K562 (cell line): ENCODE measurements at regions not wholly inside any gene's neighbourhood (a gene's known extent, or its start where the extent isn't known, plus 50 kb on each side); places are given as distances from the start of the nearest gene placed in this dataset.

ENCODE experiments used
- ATAC-seq: fragments of 200-7000 bp; cut with Tn5 transposase; 3 replicates; pipeline ENCODE4 v1.9.1; 2020; ENCODE audit warnings: moderate library complexity
- BruUV-seq: library from RNA; stranded (reverse); fragments of 400-500 nt; replicated peaks from 2 replicates; lab custom pipeline; 2021; lab: Mats Ljungman, UMichigan
- CTCF ChIA-PET: fragments of 300-600 bp; formaldehyde crosslinking; extraction: SDS; loops from one replicate; lab custom pipeline; 2021; ENCODE audit warnings: low intra/inter-chr PET ratio; lab: Yijun Ruan, JAX
- POLR2A ChIA-PET: fragments of 300-600, 350-650 bp; sonication (Branson Sonifier 250); formaldehyde crosslinking; extraction: SDS; loops from one replicate; lab custom pipeline; 2021; ENCODE audit warnings: antibody characterized with exemption, inconsistent platforms; lab: Yijun Ruan, JAX
- DNase-seq, 4 experiments: peaks; one replicate each; pipeline versions ENCODE4 v3.0.0 to v3.0.0-alpha.2; 2011 to 2018; ENCODE audit warnings: low spot score in 3 of 4, mixed read lengths in 3 of 4; ENCODE audit errors: extremely low read depth in 1 of 4
- FAIRE-seq: peaks from 2 replicates; lab custom pipeline; 2011; peaks lifted over from hg19 to GRCh38; lab: Jason Lieb, UNC
- H2AFZ ChIP-seq: 2 replicates; pipeline ENCODE4 v1.6.0; 2011; ENCODE audit warnings: low read depth, low read length, control low read depth, inconsistent platforms
- H3K27ac ChIP-seq: fragments of 200-600 bp; 3 replicates; pipeline ENCODE4 v1.8.0; 2011; ENCODE audit warnings: low read depth, mild to moderate bottlenecking, control low read depth, inconsistent platforms, low read length, moderate library complexity, mixed read lengths; ENCODE audit errors: extremely low read depth
- H3K27me3 ChIP-seq, 2 experiments: fragments of 300-600 bp in 1 of 2; 2 replicates in 1 of 2; 3 replicates in 1 of 2; pipeline versions ENCODE4 v1.6.0 to v1.8.0; 2011; ENCODE audit warnings: inconsistent platforms in 2 of 2, low read length in 2 of 2, mild to moderate bottlenecking in 1 of 2, mixed read lengths in 1 of 2, moderate library complexity in 1 of 2; ENCODE audit not compliant: control insufficient read depth in 2 of 2, insufficient read depth in 2 of 2
- H3K36me3 ChIP-seq: fragments of 300-600 bp; 3 replicates; pipeline ENCODE4 v1.8.0; 2011; ENCODE audit warnings: mild to moderate bottlenecking, low read length, inconsistent platforms; ENCODE audit not compliant: control insufficient read depth, insufficient read depth
- H3K4me1 ChIP-seq, 2 experiments: fragments of 200-600 bp in 1 of 2; replicated peaks in 1 of 2; 2 replicates in 1 of 2; 3 replicates in 1 of 2; pipeline versions ENCODE4 v1.5.1 to v1.8.0; 2011; ENCODE audit warnings: inconsistent platforms in 2 of 2, low read length in 2 of 2, mild to moderate bottlenecking in 1 of 2, mixed read lengths in 1 of 2, moderate library complexity in 1 of 2; ENCODE audit not compliant: control insufficient read depth in 2 of 2, insufficient read depth in 2 of 2
- H3K4me2 ChIP-seq: 2 replicates; pipeline ENCODE4 v1.6.1; 2011; ENCODE audit warnings: low read length, control low read depth, inconsistent platforms, mixed read lengths; ENCODE audit not compliant: insufficient read depth
- H3K4me3 ChIP-seq: fragments of 200-600 bp; sonication (generic), shearing (Covaris generic); 2 replicates; pipeline ENCODE4 v1.5.1; 2016; ENCODE audit warnings: control low read depth, inconsistent platforms
- H3K79me2 ChIP-seq: fragments of 200-600 bp; 3 replicates; pipeline ENCODE4 v1.8.0; 2011; ENCODE audit warnings: low read length, inconsistent platforms; ENCODE audit not compliant: control insufficient read depth, insufficient read depth
- H3K9ac ChIP-seq, 2 experiments: 2 replicates each; pipeline versions ENCODE4 v1.6.0 to v1.6.1; 2011; ENCODE audit warnings: low read depth in 2 of 2, low read length in 2 of 2, control low read depth in 1 of 2, inconsistent platforms in 1 of 2, mild to moderate bottlenecking in 1 of 2, mixed read lengths in 1 of 2; ENCODE audit not compliant: insufficient read depth in 1 of 2
- H3K9me1 ChIP-seq: one replicate; pipeline ENCODE4 v1.6.0; 2011; ENCODE audit warnings: inconsistent platforms, mild to moderate bottlenecking, low read length, moderate library complexity; ENCODE audit not compliant: control insufficient read depth, insufficient read depth
- H3K9me3 ChIP-seq: replicated peaks from 2 replicates; pipeline ENCODE4 v1.5.1; 2011; ENCODE audit warnings: low read depth, low read length, inconsistent platforms; ENCODE audit not compliant: control insufficient read depth, insufficient read depth
- H4K20me1 ChIP-seq: replicated peaks from 2 replicates; pipeline ENCODE4 v1.6.1; 2011; ENCODE audit warnings: low read length, inconsistent platforms, mixed read lengths; ENCODE audit not compliant: control insufficient read depth, insufficient read depth
- ATF1 ChIP-seq, 2 experiments: fragments of 450-650 bp in 1 of 2; IDR thresholded peaks; 2 replicates each; pipeline ENCODE4 v1.6.1; 2016; ENCODE audit warnings: missing compliant biosample characterization in 1 of 2, missing genetic modification characterization in 1 of 2
- DDX20 ChIP-seq: fragments of 450-650 bp; IDR thresholded peaks from 2 replicates; pipeline ENCODE4 v1.6.1; 2016; ENCODE audit warnings: missing genetic modification characterization, low read depth, mild to moderate bottlenecking, missing compliant biosample characterization, moderate library complexity
- HNRNPLL ChIP-seq: fragments of 200-400 bp; formaldehyde crosslinking; IDR thresholded peaks from 2 replicates; pipeline ENCODE4 v1.6.1; 2017; ENCODE audit warnings: low read length, low read depth, mild to moderate bottlenecking; ENCODE audit not compliant: poor library complexity, severe bottlenecking
- KDM2B ChIP-seq: fragments of 250-450 bp; sonication (Bioruptor Pico); IDR thresholded peaks from 2 replicates; pipeline ENCODE4 v1.8.0; 2021; ENCODE audit warnings: mild to moderate bottlenecking, moderate library complexity
- POLR3A ChIP-seq: IDR thresholded peaks from 2 replicates; pipeline ENCODE4 v1.6.1; 2011; ENCODE audit warnings: borderline replicate concordance, mild to moderate bottlenecking, moderate library complexity; ENCODE audit not compliant: insufficient read length, insufficient read depth; ENCODE audit errors: extremely low read depth
- RREB1 ChIP-seq: fragments of 250-450 bp; sonication (Bioruptor Pico); IDR thresholded peaks from 2 replicates; pipeline ENCODE4 v1.4.0; 2020
- TFAP4 ChIP-seq: sonication (generic); formaldehyde crosslinking; IDR thresholded peaks from 2 replicates; pipeline ENCODE4 v1.8.0; 2022; ENCODE audit warnings: missing genetic modification reagents, mild to moderate bottlenecking, moderate library complexity, borderline replicate concordance
- ZNF263 ChIP-seq: sonication (generic); formaldehyde crosslinking; IDR thresholded peaks from 2 replicates; pipeline ENCODE4 v1.8.0; 2022; ENCODE audit warnings: mild to moderate bottlenecking, missing genetic modification reagents, borderline replicate concordance
- ZNF41 ChIP-seq: fragments of 250-450 bp; sonication (Bioruptor Pico); conservative IDR thresholded peaks from 2 replicates; pipeline ENCODE4 v1.4.0; 2020; ENCODE audit warnings: mild to moderate bottlenecking
- ZNF644 ChIP-seq: fragments of 200-800 bp; sonication (Bioruptor generic); IDR thresholded peaks from 2 replicates; pipeline ENCODE4 v1.6.1; 2016; ENCODE audit warnings: low read depth, missing genetic modification characterization, missing compliant biosample characterization
- WGBS: fragments of 100-300 bp; shearing (Covaris generic); methylation state at CpG from one replicate; pipeline ENCODE4 v1.1.6; 2016; ENCODE audit warnings: low coverage, mixed read lengths; ENCODE audit not compliant: insufficient coverage; ENCODE audit errors: missing lambda C conversion rate; 5-methylcytosine and 5-hydroxymethylcytosine counted together
- in situ Hi-C: fragments of 300-500 bp; cut with MboI; formaldehyde crosslinking; loops from 4 replicates; pipeline ENCODE4 v1.15.0; 2018; ENCODE audit warnings: inconsistent platforms, mixed read lengths
- intact Hi-C: fragments of 100-400 bp; cut with micrococcal nuclease; formaldehyde crosslinking; loops from 2 replicates; pipeline ENCODE4 v1.14.2; 2022
- TF ChIP-seq, protein P1 (sequence below): sonication (generic); formaldehyde crosslinking; IDR thresholded peaks from 2 replicates; pipeline ENCODE4 v1.8.0; 2022; ENCODE audit warnings: mild to moderate bottlenecking, missing genetic modification reagents
- TF ChIP-seq, protein P2 (sequence below): conservative IDR thresholded peaks from 2 replicates; pipeline ENCODE4 v1.6.1; 2011; ENCODE audit warnings: low read depth, mild to moderate bottlenecking, low read length; ENCODE audit not compliant: control insufficient read depth
- TF ChIP-seq, protein P3 (sequence below): sonication (generic); formaldehyde crosslinking; IDR thresholded peaks from 2 replicates; pipeline ENCODE4 v1.9.0; 2022; ENCODE audit warnings: mild to moderate bottlenecking, missing genetic modification reagents

DNA sequence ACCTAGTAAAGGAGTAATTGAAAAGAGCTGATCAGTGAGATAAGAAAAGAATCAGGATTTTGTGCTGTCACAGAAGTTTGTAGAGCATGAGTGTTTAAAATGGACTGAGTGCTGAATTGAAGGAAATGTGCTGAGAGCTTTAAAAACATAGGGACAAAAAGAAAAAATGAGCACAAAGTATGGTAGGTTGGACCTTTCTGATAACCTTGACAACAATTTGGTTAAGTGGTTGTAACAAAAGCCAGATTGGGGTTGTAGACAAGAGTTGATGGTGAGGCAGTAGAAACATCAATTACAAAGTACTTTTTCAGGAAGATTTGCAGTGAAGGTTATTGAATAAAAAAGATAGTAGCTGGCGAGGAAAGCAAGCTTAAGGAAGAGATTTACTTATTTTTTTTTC, 674.7 kb upstream of the KIF2B start:
- Histone ChIP-seq H3K9me3 (no peaks in the 10 kb centered on the region), H3K27ac (no peak overlapping the region), H3K9ac (no peak overlapping the region), H3K4me2 (no peak overlapping the region), H3K9me1 (no peaks in the 10 kb centered on the region), H2AFZ (no peak overlapping the region), H3K36me3 (no peaks in the 10 kb centered on the region), H3K27me3 (no peaks in the 10 kb centered on the region), H4K20me1 (no peaks in the 10 kb centered on the region), H3K4me1 (no peaks in the 10 kb centered on the region), H3K4me3 (no peak overlapping the region), H3K79me2 (no peaks in the 10 kb centered on the region)
- in situ Hi-C loops: no loop called here
- DNase-seq (no peak), FAIRE-seq (no peak), ATAC-seq (no peak)
- BruUV-seq: no TSS peak
- CTCF ChIA-PET: no interaction called here
- intact Hi-C loops: no loop called here
- POLR2A ChIA-PET: no interaction called here
- 7% methylated on average over 1 of the region's 1 CpG for whole genome bisulfite sequencing
- TF ChIP-seq DDX20 (no peak), ATF1 (CRISPR knock-in tag; IDR thresholded peaks at IDR 0.05) (no peak), ATF1 (tag; IDR thresholded peaks at IDR 0.05) (no peak), ZNF263 (CRISPR knock-in tag) (no peak), TFAP4 (CRISPR knock-in tag) (no peak), KDM2B (CRISPR knock-in tag) (no peak), HNRNPLL (no peak), ZNF41 (CRISPR knock-in tag) (no peak), RREB1 (CRISPR knock-in tag) (no peak), ZNF644 (tag) (no peak), POLR3A (no peak)
- TF ChIP-seq, protein P1, sequence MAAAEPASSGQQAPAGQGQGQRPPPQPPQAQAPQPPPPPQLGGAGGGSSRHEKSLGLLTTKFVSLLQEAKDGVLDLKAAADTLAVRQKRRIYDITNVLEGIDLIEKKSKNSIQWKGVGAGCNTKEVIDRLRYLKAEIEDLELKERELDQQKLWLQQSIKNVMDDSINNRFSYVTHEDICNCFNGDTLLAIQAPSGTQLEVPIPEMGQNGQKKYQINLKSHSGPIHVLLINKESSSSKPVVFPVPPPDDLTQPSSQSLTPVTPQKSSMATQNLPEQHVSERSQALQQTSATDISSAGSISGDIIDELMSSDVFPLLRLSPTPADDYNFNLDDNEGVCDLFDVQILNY: no peak
- TF ChIP-seq, protein P2, sequence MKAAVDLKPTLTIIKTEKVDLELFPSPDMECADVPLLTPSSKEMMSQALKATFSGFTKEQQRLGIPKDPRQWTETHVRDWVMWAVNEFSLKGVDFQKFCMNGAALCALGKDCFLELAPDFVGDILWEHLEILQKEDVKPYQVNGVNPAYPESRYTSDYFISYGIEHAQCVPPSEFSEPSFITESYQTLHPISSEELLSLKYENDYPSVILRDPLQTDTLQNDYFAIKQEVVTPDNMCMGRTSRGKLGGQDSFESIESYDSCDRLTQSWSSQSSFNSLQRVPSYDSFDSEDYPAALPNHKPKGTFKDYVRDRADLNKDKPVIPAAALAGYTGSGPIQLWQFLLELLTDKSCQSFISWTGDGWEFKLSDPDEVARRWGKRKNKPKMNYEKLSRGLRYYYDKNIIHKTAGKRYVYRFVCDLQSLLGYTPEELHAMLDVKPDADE: no peak
- TF ChIP-seq, protein P3, sequence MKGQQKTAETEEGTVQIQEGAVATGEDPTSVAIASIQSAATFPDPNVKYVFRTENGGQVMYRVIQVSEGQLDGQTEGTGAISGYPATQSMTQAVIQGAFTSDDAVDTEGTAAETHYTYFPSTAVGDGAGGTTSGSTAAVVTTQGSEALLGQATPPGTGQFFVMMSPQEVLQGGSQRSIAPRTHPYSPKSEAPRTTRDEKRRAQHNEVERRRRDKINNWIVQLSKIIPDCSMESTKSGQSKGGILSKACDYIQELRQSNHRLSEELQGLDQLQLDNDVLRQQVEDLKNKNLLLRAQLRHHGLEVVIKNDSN: no peak
